ENCODE measurements at regions not wholly inside any gene's neighbourhood (a gene's known extent, or its start where the extent isn't known, plus 50 kb on each side); places are given as distances from the start of the nearest gene placed in this dataset.
A peak's percentile ranks its signal among the peaks of the same experiment; 100 is the strongest.

DNA sequence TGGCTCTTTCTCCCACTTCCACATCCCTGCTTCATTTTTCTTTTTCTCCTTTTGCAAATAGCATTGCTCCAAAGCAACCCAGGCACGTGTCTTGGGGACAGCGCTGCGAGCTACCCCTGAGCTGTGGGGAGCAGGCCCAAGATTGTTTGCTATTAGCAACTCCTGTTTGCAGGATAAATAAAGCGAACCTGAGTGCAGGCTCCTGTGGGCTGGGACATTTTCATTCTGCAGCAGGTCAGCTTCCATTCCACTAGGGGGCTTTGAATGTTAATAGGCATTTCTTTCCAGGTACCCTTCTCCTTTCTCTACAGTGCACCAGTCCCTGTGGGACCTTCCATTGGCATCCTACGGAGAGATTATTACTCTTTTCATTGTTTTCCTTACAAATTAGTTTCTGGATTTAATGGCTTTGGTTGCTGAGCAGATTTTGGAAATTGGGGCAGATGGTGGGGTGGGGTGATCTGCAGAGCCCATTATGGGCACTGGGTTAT lies 54.0 kb downstream of the OLFML3 start:
- TF ChIP-seq, protein P1, sequence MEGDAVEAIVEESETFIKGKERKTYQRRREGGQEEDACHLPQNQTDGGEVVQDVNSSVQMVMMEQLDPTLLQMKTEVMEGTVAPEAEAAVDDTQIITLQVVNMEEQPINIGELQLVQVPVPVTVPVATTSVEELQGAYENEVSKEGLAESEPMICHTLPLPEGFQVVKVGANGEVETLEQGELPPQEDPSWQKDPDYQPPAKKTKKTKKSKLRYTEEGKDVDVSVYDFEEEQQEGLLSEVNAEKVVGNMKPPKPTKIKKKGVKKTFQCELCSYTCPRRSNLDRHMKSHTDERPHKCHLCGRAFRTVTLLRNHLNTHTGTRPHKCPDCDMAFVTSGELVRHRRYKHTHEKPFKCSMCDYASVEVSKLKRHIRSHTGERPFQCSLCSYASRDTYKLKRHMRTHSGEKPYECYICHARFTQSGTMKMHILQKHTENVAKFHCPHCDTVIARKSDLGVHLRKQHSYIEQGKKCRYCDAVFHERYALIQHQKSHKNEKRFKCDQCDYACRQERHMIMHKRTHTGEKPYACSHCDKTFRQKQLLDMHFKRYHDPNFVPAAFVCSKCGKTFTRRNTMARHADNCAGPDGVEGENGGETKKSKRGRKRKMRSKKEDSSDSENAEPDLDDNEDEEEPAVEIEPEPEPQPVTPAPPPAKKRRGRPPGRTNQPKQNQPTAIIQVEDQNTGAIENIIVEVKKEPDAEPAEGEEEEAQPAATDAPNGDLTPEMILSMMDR (conservative IDR thresholded peaks at IDR 0.05) = peak; percentile 70
- no peak for TF ChIP-seq ZFX (IDR thresholded peaks at IDR 0.05)
